Putamen (tissue), 1 donor: ENCODE measurements at regions not wholly inside any gene's neighbourhood (a gene's known extent, or its start where the extent isn't known, plus 50 kb on each side); places are given as distances from the start of the nearest gene placed in this dataset.

Experiments used
- DNase-seq: peaks from one replicate; pipeline ENCODE4 v3.0.0-alpha.2; 2016; ENCODE audit warnings: low spot score

GRCh38 chr9:82552784-82553183 lies 510.2 kb downstream of the RASEF start:
- DNase-seq: no peak

GRCh38 chr9:82553654-82554366 lies 509.1 kb downstream of the RASEF start:
- no peak for DNase-seq

- no peak for DNase-seq
Measured at GRCh38 chr9:82554381-82554780, 508.6 kb downstream of the RASEF start.

GRCh38 chr9:82555031-82555430 lies 507.9 kb downstream of the RASEF start:
- DNase-seq: no peak

- DNase-seq: peak; percentile 10
Measured at GRCh38 chr9:82555431-82556051, 507.4 kb downstream of the RASEF start.

GRCh38 chr9:82558346-82558745 lies 504.6 kb downstream of the RASEF start:
- DNase-seq: no peak

- no peak for DNase-seq
Measured at GRCh38 chr9:82558855-82559630, 503.9 kb downstream of the RASEF start.

- DNase-seq: no peak
Measured at GRCh38 chr9:82560036-82560435, 502.9 kb downstream of the RASEF start.

- DNase-seq: no peak
Measured at GRCh38 chr9:82560457-82560904, 502.5 kb downstream of the RASEF start.

- DNase-seq: no peak
Measured at GRCh38 chr9:82563094-82563493, 499.8 kb downstream of the RASEF start.

GRCh38 chr9:82563841-82564240 lies 499.1 kb downstream of the RASEF start:
- DNase-seq: no peak

GRCh38 chr9:82565188-82565969 lies 497.6 kb downstream of the RASEF start:
- peak; percentile 7 for DNase-seq

- no peak for DNase-seq
Measured at GRCh38 chr9:82567953-82568352, 495.0 kb downstream of the RASEF start.

- DNase-seq: no peak
Measured at GRCh38 chr9:82570226-82570625, 492.7 kb downstream of the RASEF start.

- no peak for DNase-seq
Measured at GRCh38 chr9:82571540-82571939, 491.4 kb downstream of the RASEF start.

GRCh38 chr9:82572146-82572545 lies 490.8 kb downstream of the RASEF start:
- DNase-seq: no peak

- DNase-seq: no peak
Measured at GRCh38 chr9:82574911-82575310, 488.0 kb downstream of the RASEF start.

- DNase-seq: no peak
Measured at GRCh38 chr9:82580921-82581320, 482.0 kb downstream of the RASEF start.

- DNase-seq: no peak
Measured at GRCh38 chr9:82581516-82581915, 481.4 kb downstream of the RASEF start.

- DNase-seq: no peak
Measured at GRCh38 chr9:82581935-82582334, 481.0 kb downstream of the RASEF start.

- no peak for DNase-seq
Measured at GRCh38 chr9:82582693-82583092, 480.2 kb downstream of the RASEF start.

- no peak for DNase-seq
Measured at GRCh38 chr9:82583524-82583923, 479.4 kb downstream of the RASEF start.
